Transverse colon (tissue), 4 donors: ENCODE measurements at regions not wholly inside any gene's neighbourhood (a gene's known extent, or its start where the extent isn't known, plus 50 kb on each side); places are given as distances from the start of the nearest gene placed in this dataset.

Experiments
- DNase-seq: peaks from one replicate; pipeline ENCODE4 v3.0.0-alpha.2; 2019
- H3K27ac ChIP-seq, 4 donors: fragments of 200-600 bp; sonication (generic); 2 replicates each; pipeline ENCODE4 v1.5.1; 2016 to 2018; ENCODE audit warnings: inconsistent platforms in 4 of 4
- H3K27me3 ChIP-seq: fragments of 200-600 bp; sonication (generic); 2 replicates; pipeline ENCODE4 v1.5.1; 2017; ENCODE audit warnings: inconsistent platforms
- H3K36me3 ChIP-seq, 4 donors: fragments of 200-600 bp; sonication (generic); 2 replicates each; pipeline ENCODE4 v1.5.1; 2017 to 2019; ENCODE audit warnings: inconsistent platforms in 4 of 4
- H3K4me1 ChIP-seq, 4 donors: fragments of 200-600 bp; sonication (generic); 2 replicates each; pipeline ENCODE4 v1.5.1; 2017 to 2020; ENCODE audit warnings: inconsistent platforms in 4 of 4
- H3K4me3 ChIP-seq, 4 donors: fragments of 200-600 bp; sonication (generic); 1 replicate in 1 of 4; 2 replicates in 3 of 4; pipeline versions ENCODE4 v1.5.1 to v1.6.1; 2017 to 2019; ENCODE audit warnings: inconsistent platforms in 4 of 4
- H3K9me3 ChIP-seq, 2 donors: fragments of 200-600 bp; sonication (generic); 2 replicates each; pipeline ENCODE4 v1.5.1; 2017 to 2019; ENCODE audit warnings: inconsistent platforms in 2 of 2
- CTCF ChIP-seq, 5 experiments: fragments of 200-600 bp in 3 of 5; fragments of 450-650 bp in 2 of 5; sonication (generic) in 3 of 5; IDR thresholded peaks; 1 replicate in 2 of 5; 2 replicates in 3 of 5; pipeline ENCODE4 v1.5.1; 2016 to 2017; ENCODE audit warnings: antibody characterized with exemption in 5 of 5, inconsistent platforms in 3 of 5, mild to moderate bottlenecking in 2 of 5, moderate library complexity in 1 of 5
- EP300 ChIP-seq: sonication (generic); formaldehyde crosslinking; IDR thresholded peaks from one replicate; pipeline ENCODE4 v1.6.1; 2017; ENCODE audit warnings: antibody characterized with exemption, low read depth
- POLR2A ChIP-seq: fragments of 450-650 bp; IDR thresholded peaks from one replicate; pipeline ENCODE4 v1.6.1; 2016; ENCODE audit warnings: antibody characterized with exemption, mild to moderate bottlenecking, moderate library complexity
- POLR2AphosphoS5 ChIP-seq, 3 donors: sonication (generic); formaldehyde crosslinking; IDR thresholded peaks; one replicate each; pipeline ENCODE4 v1.6.1; 2016; ENCODE audit warnings: antibody characterized with exemption in 3 of 3
- WGBS, 2 donors: methylation state at CpG; one replicate each; pipeline ENCODE4 v1.1.5; 2018; ENCODE audit warnings: low coverage in 1 of 2; 5-methylcytosine and 5-hydroxymethylcytosine counted together
- in situ Hi-C, 4 donors: fragments of 200-750 bp; cut with MboI; loops; one replicate each; pipeline versions ENCODE4 v1.15.0 to v1.15.1; 2017; ENCODE audit warnings: low sequenced_read_pairs in 3 of 4, low pct_ligation_motif_present in 1 of 4, low pct_unique_long_range_greater_than_20kb in 1 of 4
- intact Hi-C: fragments of 100-400 bp; cut with DNase I; formaldehyde crosslinking; loops from one replicate; pipeline ENCODE4 v1.15.1; 2023; ENCODE audit warnings: low total_unique reads

- TF ChIP-seq POLR2A (no peak), POLR2AphosphoS5 (IDR thresholded peaks at IDR 0.05) (no peak), EP300 (no peak), CTCF (IDR thresholded peaks at IDR 0.05) (no peak)
- no peak for DNase-seq
- in situ Hi-C loops (no loop called here), intact Hi-C loops (no loop called here)
- no peak overlapping the region for H3K4me3 ChIP-seq
- H3K27me3 ChIP-seq: no peaks in the 10 kb centered on the region
- no peaks in the 10 kb centered on the region for H3K9me3 ChIP-seq
- H3K36me3 ChIP-seq: no peaks in the 10 kb centered on the region
- no peak overlapping the region for H3K27ac ChIP-seq
- 77 to 86% methylated on average over 7 to 8 of the region's 8 CpGs for WGBS, 2 donors
- H3K4me1 ChIP-seq: no peaks in the 10 kb centered on the region
Observed at GRCh38 chr4:55253948-55254593, 92.0 kb upstream of the SRD5A3 start.

GRCh38 chr4:55255179-55255578 is 90.9 kb upstream of the SRD5A3 start:
- no peaks in the 10 kb centered on the region for H3K9me3 ChIP-seq
- intact Hi-C loops: no loop called here
- 67% methylated on average over 1 of the region's 1 CpG; no CpG with 5 or more reads in 1 of the 2 donors for WGBS, 2 donors
- H3K4me3 ChIP-seq: no peak overlapping the region
- DNase-seq: no peak
- no peak overlapping the region for H3K27ac ChIP-seq
- H3K36me3 ChIP-seq: no peaks in the 10 kb centered on the region
- TF ChIP-seq POLR2A (no peak), POLR2AphosphoS5 (IDR thresholded peaks at IDR 0.05) (no peak), EP300 (no peak), CTCF (IDR thresholded peaks at IDR 0.05) (no peak)
- H3K27me3 ChIP-seq: no peaks in the 10 kb centered on the region
- no peaks in the 10 kb centered on the region for H3K4me1 ChIP-seq
- in situ Hi-C loops: no loop called here

GRCh38 chr4:55256787-55257186 is 89.3 kb upstream of the SRD5A3 start:
- Histone ChIP-seq H3K27me3 (no peaks in the 10 kb centered on the region), H3K27ac (no peak overlapping the region), H3K4me1 (no peaks in the 10 kb centered on the region), H3K9me3 (no peaks in the 10 kb centered on the region), H3K4me3 (no peak overlapping the region), H3K36me3 (no peaks in the 10 kb centered on the region)
- in situ Hi-C loops (no loop called here), intact Hi-C loops (no loop called here)
- 17 to 31% methylated on average over 1 to 6 of the region's 6 CpGs for WGBS, 2 donors
- DNase-seq: no peak
- TF ChIP-seq POLR2AphosphoS5 (IDR thresholded peaks at IDR 0.05) (no peak), EP300 (no peak), CTCF (IDR thresholded peaks at IDR 0.05) (no peak), POLR2A (no peak)

- H3K36me3 ChIP-seq: no peaks in the 10 kb centered on the region
- no peaks in the 10 kb centered on the region for H3K4me1 ChIP-seq
- intact Hi-C loops (no loop called here), in situ Hi-C loops (no loop called here)
- no peak overlapping the region for H3K4me3 ChIP-seq
- TF ChIP-seq EP300 (no peak), CTCF (IDR thresholded peaks at IDR 0.05) (no peak), POLR2A (no peak), POLR2AphosphoS5 (IDR thresholded peaks at IDR 0.05) (no peak)
- no peaks in the 10 kb centered on the region for H3K9me3 ChIP-seq
- no peak overlapping the region for H3K27ac ChIP-seq
- WGBS, 2 donors: 35 to 60% methylated on average over 2 to 5 of the region's 5 CpGs
- no peaks in the 10 kb centered on the region for H3K27me3 ChIP-seq
- DNase-seq: no peak
Observed at GRCh38 chr4:55258152-55258865, 87.7 kb upstream of the SRD5A3 start.
